A673 (cell line): ENCODE measurements at regions not wholly inside any gene's neighbourhood (a gene's known extent, or its start where the extent isn't known, plus 50 kb on each side); places are given as distances from the start of the nearest gene placed in this dataset.

Experiments
- BruUV-seq: library from RNA; stranded (reverse); fragments of 400-500 nt; replicated peaks from 2 replicates; lab custom pipeline; 2021; lab: Mats Ljungman, UMichigan
- CTCF ChIA-PET: fragments of 300-600 bp; sonication (Branson Sonifier 250); formaldehyde crosslinking; loops from one replicate; lab custom pipeline; 2022; ENCODE audit warnings: antibody characterized with exemption; lab: Charles Lee
- POLR2A ChIA-PET: fragments of 300-600 bp; sonication (Branson Sonifier 250); formaldehyde crosslinking; loops from one replicate; lab custom pipeline; 2022; ENCODE audit warnings: antibody characterized with exemption; ENCODE audit not compliant: low non-redundant PET; lab: Charles Lee
- DNase-seq: peaks from one replicate; pipeline ENCODE4 v3.0.0-alpha.2; 2015; ENCODE audit warnings: low spot score
- H3K27ac ChIP-seq: fragments of 200-600 bp; sonication (generic); 2 replicates; pipeline ENCODE4 v1.5.1; 2016; ENCODE audit warnings: mixed run types, low read depth, mild to moderate bottlenecking, mixed read lengths, antibody characterized with exemption, low read length; ENCODE audit not compliant: poor library complexity, severe bottlenecking
- H3K27me3 ChIP-seq: fragments of 200-600 bp; sonication (generic); replicated peaks from 2 replicates; pipeline ENCODE4 v1.6.1; 2017; ENCODE audit warnings: mixed run types, low read depth, mild to moderate bottlenecking, mixed read lengths, antibody characterized with exemption, low read length; ENCODE audit not compliant: insufficient read depth, poor library complexity
- H3K36me3 ChIP-seq: fragments of 200-600 bp; sonication (generic); 2 replicates; pipeline ENCODE4 v1.6.1; 2016; ENCODE audit warnings: mixed run types, mild to moderate bottlenecking, mixed read lengths, antibody characterized with exemption, low read length; ENCODE audit not compliant: insufficient read depth, poor library complexity, severe bottlenecking
- H3K4me1 ChIP-seq: fragments of 200-600 bp; sonication (generic); 2 replicates; pipeline ENCODE4 v1.6.1; 2017; ENCODE audit warnings: mixed run types, mild to moderate bottlenecking, mixed read lengths, antibody characterized with exemption, low read length; ENCODE audit not compliant: insufficient read depth, poor library complexity, severe bottlenecking
- H3K4me3 ChIP-seq: fragments of 200-600 bp; sonication (generic); 2 replicates; pipeline ENCODE4 v1.5.1; 2016; ENCODE audit warnings: low read depth, mixed run types, mild to moderate bottlenecking, mixed read lengths, low read length; ENCODE audit not compliant: poor library complexity, severe bottlenecking
- H3K9me3 ChIP-seq: fragments of 200-600 bp; sonication (generic); 2 replicates; pipeline ENCODE4 v1.6.1; 2016; ENCODE audit warnings: mixed run types, low read depth, mild to moderate bottlenecking, mixed read lengths, antibody characterized with exemption, low read length; ENCODE audit not compliant: poor library complexity, severe bottlenecking
- EZH2 ChIP-seq: fragments of 200-600 bp; sonication (generic); IDR thresholded peaks from 2 replicates; pipeline ENCODE4 v1.6.1; 2017; ENCODE audit warnings: borderline replicate concordance, low read depth, mild to moderate bottlenecking, mixed read lengths, antibody characterized with exemption, low read length; ENCODE audit not compliant: poor library complexity, severe bottlenecking
- intact Hi-C: fragments of 100-400 bp; cut with micrococcal nuclease; formaldehyde crosslinking; loops from one replicate; pipeline ENCODE4 v1.10.0; 2022; ENCODE audit not compliant: unreplicated experiment
- TF ChIP-seq, protein P1 (sequence below): fragments of 300-800, 200-600 bp; sonication (generic); conservative IDR thresholded peaks from 2 replicates; pipeline ENCODE4 v1.5.1; 2017; ENCODE audit warnings: low read depth, mild to moderate bottlenecking, antibody characterized with exemption, low read length, moderate library complexity, mixed read lengths

GRCh38 chr2:116769514-116769913 lies 1045.0 kb upstream of the DDX18 start:
- CTCF ChIA-PET: no interaction called here
- H3K36me3 ChIP-seq: no peaks in the 10 kb centered on the region

GRCh38 chr2:116776556-116776955 lies 1037.9 kb upstream of the DDX18 start:
- no peak for DNase-seq
- POLR2A ChIA-PET: no interaction called here
- no TSS peak for BruUV-seq
- Histone ChIP-seq H3K36me3 (no peaks in the 10 kb centered on the region), H3K27ac (no peak overlapping the region), H3K4me3 (no peak overlapping the region), H3K27me3 (no peaks in the 10 kb centered on the region), H3K9me3 (peaks cover 22% of the 10 kb centered on the region), H3K4me1 (no peaks in the 10 kb centered on the region)
- CTCF ChIA-PET: no interaction called here
- TF ChIP-seq EZH2: no peak
- TF ChIP-seq, protein P1, sequence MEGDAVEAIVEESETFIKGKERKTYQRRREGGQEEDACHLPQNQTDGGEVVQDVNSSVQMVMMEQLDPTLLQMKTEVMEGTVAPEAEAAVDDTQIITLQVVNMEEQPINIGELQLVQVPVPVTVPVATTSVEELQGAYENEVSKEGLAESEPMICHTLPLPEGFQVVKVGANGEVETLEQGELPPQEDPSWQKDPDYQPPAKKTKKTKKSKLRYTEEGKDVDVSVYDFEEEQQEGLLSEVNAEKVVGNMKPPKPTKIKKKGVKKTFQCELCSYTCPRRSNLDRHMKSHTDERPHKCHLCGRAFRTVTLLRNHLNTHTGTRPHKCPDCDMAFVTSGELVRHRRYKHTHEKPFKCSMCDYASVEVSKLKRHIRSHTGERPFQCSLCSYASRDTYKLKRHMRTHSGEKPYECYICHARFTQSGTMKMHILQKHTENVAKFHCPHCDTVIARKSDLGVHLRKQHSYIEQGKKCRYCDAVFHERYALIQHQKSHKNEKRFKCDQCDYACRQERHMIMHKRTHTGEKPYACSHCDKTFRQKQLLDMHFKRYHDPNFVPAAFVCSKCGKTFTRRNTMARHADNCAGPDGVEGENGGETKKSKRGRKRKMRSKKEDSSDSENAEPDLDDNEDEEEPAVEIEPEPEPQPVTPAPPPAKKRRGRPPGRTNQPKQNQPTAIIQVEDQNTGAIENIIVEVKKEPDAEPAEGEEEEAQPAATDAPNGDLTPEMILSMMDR: no peak
- intact Hi-C loops: no loop called here

More at GRCh38 chr2:116769514-116769913, 1045.0 kb upstream of the DDX18 start:
- TF ChIP-seq, protein P1: no peak
- no peak for TF ChIP-seq EZH2
- no peak overlapping the region for H3K4me3 ChIP-seq
- intact Hi-C loops: no loop called here
- H3K27me3 ChIP-seq: no peaks in the 10 kb centered on the region
- no peak overlapping the region for H3K27ac ChIP-seq
- POLR2A ChIA-PET: no interaction called here
- DNase-seq: no peak
- peaks cover 26% of the 10 kb centered on the region for H3K9me3 ChIP-seq
- no peaks in the 10 kb centered on the region for H3K4me1 ChIP-seq
- BruUV-seq: no TSS peak

DNA sequence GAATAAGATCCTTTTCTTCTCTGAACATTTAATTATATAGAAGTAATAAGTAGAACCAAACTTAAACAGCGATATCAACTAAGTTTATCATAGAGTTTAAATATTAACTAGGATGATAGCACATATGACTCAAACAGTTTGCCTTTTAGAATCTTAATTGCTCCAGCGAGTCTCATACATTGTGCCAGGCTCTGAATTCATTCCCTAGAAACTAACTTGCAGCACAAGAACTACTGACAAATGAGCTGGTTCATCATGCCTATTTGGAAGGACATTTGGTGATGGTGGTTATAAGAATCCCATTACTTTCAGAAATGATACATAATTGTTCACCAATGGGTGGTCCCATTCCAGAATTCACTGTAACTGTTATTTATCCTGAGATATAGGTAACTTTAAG lies 1026.6 kb upstream of the DDX18 start:
- intact Hi-C loops: no loop called here
- Histone ChIP-seq H3K27me3 (no peaks in the 10 kb centered on the region), H3K36me3 (no peaks in the 10 kb centered on the region), H3K4me3 (no peak overlapping the region), H3K4me1 (no peaks in the 10 kb centered on the region), H3K27ac (no peak overlapping the region), H3K9me3 (peaks cover 11% of the 10 kb centered on the region)
- CTCF ChIA-PET: no interaction called here
- no TSS peak for BruUV-seq
- TF ChIP-seq, protein P1: no peak
- no peak for TF ChIP-seq EZH2
- POLR2A ChIA-PET: interaction anchor here (0.6 kb wide), 1 partner anchor 560 kb away, joined by 3 read pairs; no protein-coding TSS in a partner anchor
- no peak for DNase-seq
